HEK293T (cell line): ENCODE measurements at regions not wholly inside any gene's neighbourhood (a gene's known extent, or its start where the extent isn't known, plus 50 kb on each side); places are given as distances from the start of the nearest gene placed in this dataset.

Experiments
- CTCF ChIA-PET: fragments of 350-600 bp; formaldehyde crosslinking; extraction: SDS; loops from one replicate; lab custom pipeline; 2021; ENCODE audit warnings: antibody characterized with exemption, inconsistent platforms; lab: Yijun Ruan, JAX
- POLR2A ChIA-PET: fragments of 350-600 bp; formaldehyde crosslinking; extraction: SDS; loops from one replicate; lab custom pipeline; 2020; ENCODE audit warnings: antibody characterized with exemption, inconsistent platforms; lab: Yijun Ruan, JAX
- DNase-seq: peaks from one replicate; pipeline ENCODE4 v3.0.0; 2012; ENCODE audit warnings: mixed read lengths; ENCODE audit errors: extremely low spot score
- ARNT ChIP-seq: fragments of 450-650 bp; IDR thresholded peaks from 2 replicates; pipeline ENCODE4 v1.6.1; 2017; ENCODE audit warnings: mild to moderate bottlenecking
- BHLHE40 ChIP-seq: fragments of 450-650 bp; IDR thresholded peaks from 2 replicates; pipeline ENCODE4 v1.6.1; 2016; ENCODE audit warnings: mild to moderate bottlenecking, moderate library complexity, borderline replicate concordance
- CTBP1 ChIP-seq: fragments of 450-650 bp; IDR thresholded peaks from 2 replicates; pipeline ENCODE4 v1.6.1; 2016; ENCODE audit warnings: borderline replicate concordance
- ELF4 ChIP-seq: fragments of 450-650 bp; IDR thresholded peaks from 2 replicates; pipeline ENCODE4 v1.6.1; 2017; ENCODE audit warnings: antibody characterized with exemption
- FOXA1 ChIP-seq: fragments of 450-650 bp; IDR thresholded peaks from 2 replicates; pipeline ENCODE4 v1.6.1; 2016; ENCODE audit warnings: mild to moderate bottlenecking
- FOXK2 ChIP-seq: fragments of 450-650 bp; IDR thresholded peaks from 2 replicates; pipeline ENCODE4 v1.6.1; 2016; ENCODE audit warnings: mild to moderate bottlenecking
- FOXM1 ChIP-seq: fragments of 450-650 bp; IDR thresholded peaks from 2 replicates; pipeline ENCODE4 v1.6.1; 2017; ENCODE audit warnings: mild to moderate bottlenecking, borderline replicate concordance
- HDGF ChIP-seq: fragments of 450-650 bp; IDR thresholded peaks from 2 replicates; pipeline ENCODE4 v1.6.1; 2017; ENCODE audit warnings: antibody characterized with exemption, borderline replicate concordance
- L3MBTL2 ChIP-seq: fragments of 450-650 bp; conservative IDR thresholded peaks from 2 replicates; pipeline ENCODE4 v1.6.1; 2016; ENCODE audit warnings: mild to moderate bottlenecking
- LEF1 ChIP-seq: fragments of 450-650 bp; IDR thresholded peaks from 2 replicates; pipeline ENCODE4 v1.6.1; 2017; ENCODE audit warnings: mild to moderate bottlenecking, borderline replicate concordance
- NFRKB ChIP-seq: fragments of 450-650 bp; IDR thresholded peaks from 2 replicates; pipeline ENCODE4 v1.6.1; 2016; ENCODE audit warnings: mild to moderate bottlenecking, moderate library complexity
- PKNOX1 ChIP-seq: fragments of 450-650 bp; IDR thresholded peaks from 2 replicates; pipeline ENCODE4 v1.6.1; 2016
- SP1 ChIP-seq: fragments of 450-650 bp; IDR thresholded peaks from 2 replicates; pipeline ENCODE4 v1.6.1; 2017
- SUZ12 ChIP-seq: fragments of 450-650 bp; IDR thresholded peaks from 2 replicates; pipeline ENCODE4 v1.6.1; 2016; ENCODE audit warnings: mild to moderate bottlenecking
- TARDBP ChIP-seq: fragments of 450-650 bp; IDR thresholded peaks from 2 replicates; pipeline ENCODE4 v1.6.1; 2016
- ZNF384 ChIP-seq: fragments of 450-650 bp; IDR thresholded peaks from 2 replicates; pipeline ENCODE4 v1.6.1; 2016

GRCh38 chr1:81452693-81453366 is 347.9 kb upstream of the ADGRL2 start:
- DNase-seq, result no peak
- POLR2A ChIA-PET, result no interaction called here
- TF ChIP-seq FOXA1 (no peak), TARDBP (no peak), CTBP1 (no peak), ARNT (no peak), PKNOX1 (no peak), LEF1 (no peak), SUZ12 (no peak)
- CTCF ChIA-PET, result no interaction called here

GRCh38 chr1:81449786-81450185 is 350.9 kb upstream of the ADGRL2 start:
- CTCF ChIA-PET, result no interaction called here
- POLR2A ChIA-PET, result no interaction called here
- no peak for DNase-seq
- TF ChIP-seq CTBP1 (no peak), ELF4 (no peak)

GRCh38 chr1:81446000-81446669 is 354.6 kb upstream of the ADGRL2 start:
- ChIA-PET CTCF (no interaction called here), POLR2A (no interaction called here)
- TF ChIP-seq PKNOX1, result no peak
- TF ChIP-seq HDGF, result no peak
- no peak for TF ChIP-seq SUZ12
- no peak for TF ChIP-seq BHLHE40
- TF ChIP-seq ELF4, result no peak
- DNase-seq, result no peak

GRCh38 chr1:81443288-81443687 is 357.4 kb upstream of the ADGRL2 start:
- TF ChIP-seq CTBP1 (no peak), ARNT (no peak), LEF1 (no peak), SUZ12 (no peak), ELF4 (no peak), PKNOX1 (no peak), ZNF384 (no peak), HDGF (no peak), FOXK2 (no peak), NFRKB (no peak), FOXM1 (no peak), L3MBTL2 (no peak), TARDBP (no peak), FOXA1 (no peak), SP1 (no peak), BHLHE40 (no peak)
- CTCF ChIA-PET, result no interaction called here
- DNase-seq, result no peak
- POLR2A ChIA-PET, result no interaction called here

- no peak for TF ChIP-seq FOXK2
- TF ChIP-seq SP1, result no peak
- no peak for TF ChIP-seq SUZ12
- no peak for TF ChIP-seq LEF1
- TF ChIP-seq FOXA1, result no peak
- TF ChIP-seq PKNOX1, result no peak
- no peak for TF ChIP-seq BHLHE40
- TF ChIP-seq L3MBTL2, result no peak
- no peak for TF ChIP-seq ARNT
- no peak for TF ChIP-seq ELF4
- no peak for TF ChIP-seq NFRKB
- no peak for TF ChIP-seq HDGF
- no peak for TF ChIP-seq TARDBP
- no peak for TF ChIP-seq FOXM1
- TF ChIP-seq ZNF384, result no peak
- no peak for TF ChIP-seq CTBP1
- POLR2A ChIA-PET, result no interaction called here
- CTCF ChIA-PET, result no interaction called here
- no peak for DNase-seq
Measured at GRCh38 chr1:81439046-81439823, 361.5 kb upstream of the ADGRL2 start.

- DNase-seq, result no peak
- ChIA-PET POLR2A (interaction anchor here (0.6 kb wide), 1 partner anchor 144 kb away, joined by 3 read pairs; no protein-coding TSS in a partner anchor), CTCF (interaction anchor here (0.6 kb wide), 1 partner anchor 15 kb away, joined by 3 read pairs; no protein-coding TSS in a partner anchor)
- TF ChIP-seq BHLHE40, result no peak
- TF ChIP-seq NFRKB, result no peak
- no peak for TF ChIP-seq TARDBP
- no peak for TF ChIP-seq FOXA1
- no peak for TF ChIP-seq HDGF
- no peak for TF ChIP-seq SP1
- TF ChIP-seq SUZ12, result no peak
- no peak for TF ChIP-seq ELF4
- TF ChIP-seq FOXM1, result no peak
- no peak for TF ChIP-seq LEF1
- no peak for TF ChIP-seq ZNF384
- TF ChIP-seq CTBP1, result no peak
Measured at GRCh38 chr1:81437649-81438048, 363.1 kb upstream of the ADGRL2 start.
